NB4 (cell line): ENCODE measurements at regions not wholly inside any gene's neighbourhood (a gene's known extent, or its start where the extent isn't known, plus 50 kb on each side); places are given as distances from the start of the nearest gene placed in this dataset.

Source experiments
- DNase-seq: peaks from one replicate; pipeline ENCODE4 v3.0.0; 2010; ENCODE audit warnings: low read depth
- H3K4me3 ChIP-seq: one replicate; pipeline ENCODE4 v1.5.1; 2011; ENCODE audit warnings: mild to moderate bottlenecking, low read depth, low read length, moderate library complexity
- MAX ChIP-seq: IDR thresholded peaks from 2 replicates; pipeline ENCODE4 v1.6.1; 2011; ENCODE audit warnings: low read depth, low read length
- MYC ChIP-seq: IDR thresholded peaks from 2 replicates; pipeline ENCODE4 v1.6.1; 2011; ENCODE audit warnings: low read depth, low read length
- POLR2A ChIP-seq: IDR thresholded peaks from 2 replicates; pipeline ENCODE4 v1.6.1; 2011; ENCODE audit warnings: mild to moderate bottlenecking; ENCODE audit not compliant: insufficient read length; ENCODE audit errors: extremely low read depth
- TF ChIP-seq, protein P1 (sequence below): IDR thresholded peaks from one replicate; pipeline ENCODE4 v1.5.1; 2012; ENCODE audit warnings: low read depth, low read length

- H3K4me3 ChIP-seq: no peak overlapping the region
- no peak for DNase-seq
- TF ChIP-seq POLR2A: no peak
- TF ChIP-seq MAX: no peak
- TF ChIP-seq MYC: no peak
- TF ChIP-seq, protein P1, sequence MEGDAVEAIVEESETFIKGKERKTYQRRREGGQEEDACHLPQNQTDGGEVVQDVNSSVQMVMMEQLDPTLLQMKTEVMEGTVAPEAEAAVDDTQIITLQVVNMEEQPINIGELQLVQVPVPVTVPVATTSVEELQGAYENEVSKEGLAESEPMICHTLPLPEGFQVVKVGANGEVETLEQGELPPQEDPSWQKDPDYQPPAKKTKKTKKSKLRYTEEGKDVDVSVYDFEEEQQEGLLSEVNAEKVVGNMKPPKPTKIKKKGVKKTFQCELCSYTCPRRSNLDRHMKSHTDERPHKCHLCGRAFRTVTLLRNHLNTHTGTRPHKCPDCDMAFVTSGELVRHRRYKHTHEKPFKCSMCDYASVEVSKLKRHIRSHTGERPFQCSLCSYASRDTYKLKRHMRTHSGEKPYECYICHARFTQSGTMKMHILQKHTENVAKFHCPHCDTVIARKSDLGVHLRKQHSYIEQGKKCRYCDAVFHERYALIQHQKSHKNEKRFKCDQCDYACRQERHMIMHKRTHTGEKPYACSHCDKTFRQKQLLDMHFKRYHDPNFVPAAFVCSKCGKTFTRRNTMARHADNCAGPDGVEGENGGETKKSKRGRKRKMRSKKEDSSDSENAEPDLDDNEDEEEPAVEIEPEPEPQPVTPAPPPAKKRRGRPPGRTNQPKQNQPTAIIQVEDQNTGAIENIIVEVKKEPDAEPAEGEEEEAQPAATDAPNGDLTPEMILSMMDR: no peak
Observed at GRCh38 chr1:78237364-78237916, 191.7 kb downstream of the GIPC2 start.

DNA sequence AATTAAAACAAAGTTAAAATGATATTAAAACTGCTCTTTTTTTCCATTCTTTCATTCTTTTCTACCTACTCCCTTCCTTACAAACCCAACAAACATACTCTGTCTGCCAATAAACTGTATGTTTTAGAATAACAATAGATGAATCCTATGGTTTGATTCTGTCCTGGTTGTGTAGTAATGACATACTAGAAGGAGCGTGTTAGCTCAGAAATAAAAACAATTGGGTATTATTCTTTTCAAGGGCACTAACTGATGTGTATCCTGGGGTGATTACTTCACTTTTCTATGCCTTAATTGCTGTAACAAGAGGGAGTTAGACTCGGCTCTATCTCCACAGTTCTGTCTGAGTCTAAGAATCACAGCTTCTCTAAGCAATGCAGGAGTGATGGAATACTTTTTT is 194.4 kb downstream of the GIPC2 start:
- H3K4me3 ChIP-seq: no peak overlapping the region
- no peak for DNase-seq
- TF ChIP-seq POLR2A (no peak), MAX (no peak), MYC (no peak)
- TF ChIP-seq, protein P1: no peak

DNA sequence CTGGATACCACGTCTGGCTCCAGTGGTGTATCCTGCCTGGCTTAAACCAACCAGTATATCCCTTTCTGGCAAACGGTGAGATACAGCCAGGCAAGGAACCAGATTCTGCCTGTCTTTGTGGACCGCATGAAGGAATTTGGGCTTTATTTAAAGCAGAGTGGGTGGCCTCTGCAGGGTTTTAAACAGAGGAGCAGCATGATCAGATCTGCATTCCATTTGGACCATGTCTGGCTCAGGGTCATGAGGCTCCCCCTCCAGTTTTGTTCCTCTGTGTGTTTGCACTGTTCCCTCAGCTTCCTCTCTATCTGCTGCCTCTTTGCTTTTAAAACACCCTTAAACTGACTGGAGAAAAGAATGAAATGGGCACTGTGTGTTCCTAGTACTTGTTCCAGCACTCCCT is 195.0 kb downstream of the GIPC2 start:
- H3K4me3 ChIP-seq: no peak overlapping the region
- no peak for DNase-seq

GRCh38 chr1:78247079-78247478 is 201.3 kb downstream of the GIPC2 start:
- no peak for DNase-seq
- no peak overlapping the region for H3K4me3 ChIP-seq
- TF ChIP-seq MYC (no peak), MAX (no peak), POLR2A (no peak)
- TF ChIP-seq, protein P1: no peak

More for the DNA sequence above, 195.0 kb downstream of the GIPC2 start:
- no peak for TF ChIP-seq MAX
- TF ChIP-seq MYC: no peak
- TF ChIP-seq POLR2A: no peak
- TF ChIP-seq, protein P1: no peak

- no peak for TF ChIP-seq MYC
- TF ChIP-seq MAX: no peak
- no peak for TF ChIP-seq POLR2A
- TF ChIP-seq, protein P1: no peak
- H3K4me3 ChIP-seq: no peak overlapping the region
- DNase-seq: no peak
Observed at GRCh38 chr1:78250201-78250600, 204.4 kb downstream of the GIPC2 start.

DNA sequence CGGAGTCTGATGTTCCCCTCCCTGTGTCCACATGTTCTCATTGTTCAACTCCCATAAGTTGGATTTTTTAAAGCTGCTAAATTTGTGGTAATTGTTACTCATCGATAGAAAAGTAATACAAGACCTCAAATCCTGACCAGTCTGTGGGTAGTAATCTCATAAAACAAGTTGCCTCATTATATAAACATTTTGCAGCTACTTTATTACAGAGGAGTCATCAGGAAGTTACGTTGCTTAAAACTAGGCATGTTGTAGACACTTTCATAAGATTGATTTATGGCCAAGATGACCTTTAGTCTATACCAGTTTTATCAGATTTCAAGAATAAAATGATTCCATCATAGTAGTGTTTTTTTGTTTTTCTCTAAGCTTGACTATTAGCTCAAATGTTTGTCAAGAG is 208.8 kb downstream of the GIPC2 start:
- no peak for DNase-seq
- no peak overlapping the region for H3K4me3 ChIP-seq
- TF ChIP-seq, protein P1: no peak
- no peak for TF ChIP-seq POLR2A
- TF ChIP-seq MAX: no peak
- TF ChIP-seq MYC: no peak
